Transverse colon (tissue), 4 donors: ENCODE measurements at regions not wholly inside any gene's neighbourhood (a gene's known extent, or its start where the extent isn't known, plus 50 kb on each side); places are given as distances from the start of the nearest gene placed in this dataset.

Experiments
- CTCF ChIP-seq, 5 experiments: fragments of 200-600 bp in 3 of 5; fragments of 450-650 bp in 2 of 5; sonication (generic) in 3 of 5; IDR thresholded peaks; 1 replicate in 2 of 5; 2 replicates in 3 of 5; pipeline ENCODE4 v1.5.1; 2016 to 2017; ENCODE audit warnings: antibody characterized with exemption in 5 of 5, inconsistent platforms in 3 of 5, mild to moderate bottlenecking in 2 of 5, moderate library complexity in 1 of 5
- EP300 ChIP-seq: sonication (generic); formaldehyde crosslinking; IDR thresholded peaks from one replicate; pipeline ENCODE4 v1.6.1; 2017; ENCODE audit warnings: antibody characterized with exemption, low read depth
- POLR2A ChIP-seq: fragments of 450-650 bp; IDR thresholded peaks from one replicate; pipeline ENCODE4 v1.6.1; 2016; ENCODE audit warnings: antibody characterized with exemption, mild to moderate bottlenecking, moderate library complexity
- POLR2AphosphoS5 ChIP-seq, 3 donors: sonication (generic); formaldehyde crosslinking; IDR thresholded peaks; one replicate each; pipeline ENCODE4 v1.6.1; 2016; ENCODE audit warnings: antibody characterized with exemption in 3 of 3

- TF ChIP-seq POLR2AphosphoS5 (IDR thresholded peaks at IDR 0.05) (no peak), CTCF (IDR thresholded peaks at IDR 0.05) (no peak), POLR2A (no peak), EP300 (no peak)
Measured at GRCh38 chr14:89551955-89552354, 134.9 kb upstream of the FOXN3 start.
